NCI-H748 treated with DMSO at 0.1 percent for 48 hours (cell line): ENCODE measurements at regions not wholly inside any gene's neighbourhood (a gene's known extent, or its start where the extent isn't known, plus 50 kb on each side); places are given as distances from the start of the nearest gene placed in this dataset.
"Not testable (repeated sequence)": the region's sequence is repeated elsewhere in the genome, so short reads cannot be mapped to it uniquely, and the experiment has no call there.

Experiments used
- DNase-seq: peaks from one replicate; lab custom pipeline; 2025; lab: John Stamatoyannopoulos, UW

GRCh38 chr5:67878933-67879332, 336.6 kb upstream of the PIK3R1 start:
- DNase-seq, result no peak

GRCh38 chr5:67876371-67876770, 339.2 kb upstream of the PIK3R1 start:
- no peak for DNase-seq

GRCh38 chr5:67875601-67876000, 340.0 kb upstream of the PIK3R1 start:
- no peak for DNase-seq

- no peak for DNase-seq
These were observed 341.6 kb upstream of the PIK3R1 start for GRCh38 chr5:67873935-67874334.

- no peak for DNase-seq
These were observed 344.9 kb upstream of the PIK3R1 start for GRCh38 chr5:67870662-67871061.

GRCh38 chr5:67864335-67864734, 351.2 kb upstream of the PIK3R1 start:
- DNase-seq, result not testable (repeated sequence)

GRCh38 chr5:67858471-67859031, 357.0 kb upstream of the PIK3R1 start:
- DNase-seq, result no peak

GRCh38 chr5:67857502-67857901, 358.1 kb upstream of the PIK3R1 start:
- no peak for DNase-seq

GRCh38 chr5:67855523-67855922, 360.0 kb upstream of the PIK3R1 start:
- no peak for DNase-seq

- not testable (repeated sequence) for DNase-seq
These were observed 364.6 kb upstream of the PIK3R1 start for GRCh38 chr5:67850906-67851305.

- no peak for DNase-seq
These were observed 370.6 kb upstream of the PIK3R1 start for GRCh38 chr5:67844924-67845323.

GRCh38 chr5:67842806-67843205, 372.8 kb upstream of the PIK3R1 start:
- DNase-seq, result no peak

- DNase-seq, result not testable (repeated sequence)
These were observed 378.3 kb upstream of the PIK3R1 start for GRCh38 chr5:67837225-67837624.

GRCh38 chr5:67836496-67836895, 379.1 kb upstream of the PIK3R1 start:
- not testable (repeated sequence) for DNase-seq

- DNase-seq, result peak; percentile 57
These were observed 384.5 kb upstream of the PIK3R1 start for GRCh38 chr5:67831048-67831447.

- DNase-seq, result no peak
These were observed 388.0 kb upstream of the PIK3R1 start for GRCh38 chr5:67827541-67827940.

- no peak for DNase-seq
These were observed 390.7 kb upstream of the PIK3R1 start for GRCh38 chr5:67824852-67825251.

- DNase-seq, result peak; percentile 61
These were observed 397.9 kb upstream of the PIK3R1 start for GRCh38 chr5:67817652-67818051.

GRCh38 chr5:67816456-67816855, 399.1 kb upstream of the PIK3R1 start:
- DNase-seq, result no peak

GRCh38 chr5:67815455-67816391, 399.8 kb upstream of the PIK3R1 start:
- no peak for DNase-seq

GRCh38 chr5:67814569-67815311, 400.8 kb upstream of the PIK3R1 start:
- no peak for DNase-seq

GRCh38 chr5:67813877-67814539, 401.5 kb upstream of the PIK3R1 start:
- no peak for DNase-seq
